ENCODE measurements at regions not wholly inside any gene's neighbourhood (a gene's known extent, or its start where the extent isn't known, plus 50 kb on each side); places are given as distances from the start of the nearest gene placed in this dataset.

DNA sequence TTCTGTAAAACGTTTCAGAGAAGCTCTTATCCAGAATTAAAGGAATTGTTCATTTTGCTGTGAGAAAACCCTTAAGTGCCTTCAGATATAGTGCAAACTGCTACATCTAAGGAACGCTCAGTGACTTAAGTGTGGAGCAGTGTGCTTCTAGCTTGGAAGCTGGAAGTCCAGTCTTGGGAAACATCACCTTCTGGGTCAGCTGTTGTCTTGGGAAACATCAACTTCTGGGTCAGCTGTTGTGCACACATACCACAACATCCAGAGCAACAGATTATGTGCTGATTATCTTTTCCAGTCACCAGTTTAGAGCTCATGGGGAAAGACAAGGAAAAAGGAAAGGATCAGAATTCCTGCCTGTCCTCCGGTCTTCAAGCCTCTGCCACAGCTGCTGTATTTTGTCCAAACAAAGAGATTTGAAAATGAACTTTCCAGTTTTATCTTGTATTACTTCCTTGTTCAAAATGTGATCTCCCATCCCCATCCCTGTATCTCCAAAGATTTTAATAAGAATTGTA, 713.6 kb downstream of the NSUN3 start:
- no peaks in the 10 kb centered on the region for H3K79me2 ChIP-seq (ENCODE audit: low read depth)
- H3K4me1 Mint-ChIP-seq: no peaks in the 10 kb centered on the region
- no peaks in the 10 kb centered on the region for H3F3A ChIP-seq (ENCODE audit: low read depth)
- no peaks in the 10 kb centered on the region for H3K36me3 Mint-ChIP-seq
- H3K36me3 ChIP-seq: no peaks in the 10 kb centered on the region
- no peak overlapping the region for H3K4me3 ChIP-seq
- no peaks in the 10 kb centered on the region for H3K4me1 ChIP-seq
- H3K9me3 Mint-ChIP-seq: no peaks in the 10 kb centered on the region
- H3K9ac ChIP-seq: no peak overlapping the region
- H3K27me3 ChIP-seq: no peaks in the 10 kb centered on the region
- H3K27me3 Mint-ChIP-seq (ENCODE audit: insufficient read depth, low read depth): no peaks in the 10 kb centered on the region
- TF ChIP-seq EZH2 (IDR thresholded peaks at IDR 0.05) (no peak), EZH2phosphoT487 (IDR thresholded peaks at IDR 0.05) (no peak)
- TF ChIP-seq, protein P1, sequence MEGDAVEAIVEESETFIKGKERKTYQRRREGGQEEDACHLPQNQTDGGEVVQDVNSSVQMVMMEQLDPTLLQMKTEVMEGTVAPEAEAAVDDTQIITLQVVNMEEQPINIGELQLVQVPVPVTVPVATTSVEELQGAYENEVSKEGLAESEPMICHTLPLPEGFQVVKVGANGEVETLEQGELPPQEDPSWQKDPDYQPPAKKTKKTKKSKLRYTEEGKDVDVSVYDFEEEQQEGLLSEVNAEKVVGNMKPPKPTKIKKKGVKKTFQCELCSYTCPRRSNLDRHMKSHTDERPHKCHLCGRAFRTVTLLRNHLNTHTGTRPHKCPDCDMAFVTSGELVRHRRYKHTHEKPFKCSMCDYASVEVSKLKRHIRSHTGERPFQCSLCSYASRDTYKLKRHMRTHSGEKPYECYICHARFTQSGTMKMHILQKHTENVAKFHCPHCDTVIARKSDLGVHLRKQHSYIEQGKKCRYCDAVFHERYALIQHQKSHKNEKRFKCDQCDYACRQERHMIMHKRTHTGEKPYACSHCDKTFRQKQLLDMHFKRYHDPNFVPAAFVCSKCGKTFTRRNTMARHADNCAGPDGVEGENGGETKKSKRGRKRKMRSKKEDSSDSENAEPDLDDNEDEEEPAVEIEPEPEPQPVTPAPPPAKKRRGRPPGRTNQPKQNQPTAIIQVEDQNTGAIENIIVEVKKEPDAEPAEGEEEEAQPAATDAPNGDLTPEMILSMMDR (IDR thresholded peaks at IDR 0.05): no peak
- H3K27ac ChIP-seq: no peak overlapping the region
- H3K27ac Mint-ChIP-seq: no peak overlapping the region
- H3K4me3 Mint-ChIP-seq: no peak overlapping the region
- no peak for DNase-seq (ENCODE audit: low spot score)
- no peak overlapping the region for H2AFZ ChIP-seq (replicated peaks)
- H3K9me3 ChIP-seq (ENCODE audit: low read depth): no peaks in the 10 kb centered on the region
- no peak overlapping the region for H3K4me2 ChIP-seq
- H4K20me1 ChIP-seq (ENCODE audit: low read depth): no peaks in the 10 kb centered on the region

DNA sequence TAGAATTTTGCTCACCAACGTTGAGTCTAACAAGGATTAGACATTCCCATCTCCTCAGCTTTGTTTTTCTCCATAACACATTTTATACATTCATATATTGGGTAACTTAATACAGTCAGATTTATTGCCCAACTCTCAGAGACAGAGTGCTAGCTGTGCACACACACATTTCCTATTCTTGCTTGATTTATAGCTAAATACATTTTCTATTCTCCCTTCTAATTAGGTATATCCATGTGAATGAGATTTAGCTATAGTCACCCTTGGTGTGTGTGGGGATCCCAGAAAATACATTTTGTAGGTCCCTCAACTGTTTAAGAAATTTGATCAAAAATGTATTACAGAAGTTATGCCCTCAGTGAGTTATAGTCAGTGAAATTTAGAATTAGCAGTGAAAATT, 715.4 kb downstream of the NSUN3 start:
- no peak for DNase-seq (ENCODE audit: low spot score)
- H3K36me3 Mint-ChIP-seq: no peaks in the 10 kb centered on the region
- Histone ChIP-seq H3K27ac (no peak overlapping the region), H3K4me2 (no peak overlapping the region), H4K20me1 (ENCODE audit: low read depth) (no peaks in the 10 kb centered on the region), H3K4me1 (no peaks in the 10 kb centered on the region), H3K36me3 (no peaks in the 10 kb centered on the region), H3K9me3 (ENCODE audit: low read depth) (no peaks in the 10 kb centered on the region), H3K4me3 (no peak overlapping the region), H2AFZ (replicated peaks) (no peak overlapping the region), H3K9ac (no peak overlapping the region), H3K79me2 (ENCODE audit: low read depth) (no peaks in the 10 kb centered on the region), H3F3A (ENCODE audit: low read depth) (no peaks in the 10 kb centered on the region), H3K27me3 (no peaks in the 10 kb centered on the region)
- H3K4me1 Mint-ChIP-seq: no peaks in the 10 kb centered on the region
- H3K4me3 Mint-ChIP-seq: no peak overlapping the region
- TF ChIP-seq EZH2 (IDR thresholded peaks at IDR 0.05) (no peak), EZH2phosphoT487 (IDR thresholded peaks at IDR 0.05) (no peak)
- TF ChIP-seq, protein P1 (IDR thresholded peaks at IDR 0.05): no peak
- no peaks in the 10 kb centered on the region for H3K9me3 Mint-ChIP-seq
- no peaks in the 10 kb centered on the region for H3K27me3 Mint-ChIP-seq (ENCODE audit: insufficient read depth, low read depth)
- no peak overlapping the region for H3K27ac Mint-ChIP-seq

- H3K4me3 ChIP-seq: no peak overlapping the region
- Mint-ChIP-seq H3K4me3 (no peak overlapping the region), H3K9me3 (no peaks in the 10 kb centered on the region), H3K27ac (no peak overlapping the region), H3K27me3 (ENCODE audit: insufficient read depth, low read depth) (no peaks in the 10 kb centered on the region), H3K36me3 (no peaks in the 10 kb centered on the region), H3K4me1 (no peaks in the 10 kb centered on the region)
- no peaks in the 10 kb centered on the region for H3F3A ChIP-seq (ENCODE audit: low read depth)
- TF ChIP-seq EZH2phosphoT487 (IDR thresholded peaks at IDR 0.05): no peak
- no peak for TF ChIP-seq EZH2 (IDR thresholded peaks at IDR 0.05)
- TF ChIP-seq, protein P1 (IDR thresholded peaks at IDR 0.05): no peak
- H3K27me3 ChIP-seq: no peaks in the 10 kb centered on the region
- H2AFZ ChIP-seq (replicated peaks): no peak overlapping the region
- no peak overlapping the region for H3K27ac ChIP-seq
- no peaks in the 10 kb centered on the region for H3K79me2 ChIP-seq (ENCODE audit: low read depth)
- no peaks in the 10 kb centered on the region for H3K36me3 ChIP-seq
- H3K4me2 ChIP-seq: no peak overlapping the region
- H3K9me3 ChIP-seq (ENCODE audit: low read depth): no peaks in the 10 kb centered on the region
- H3K4me1 ChIP-seq: no peaks in the 10 kb centered on the region
- no peaks in the 10 kb centered on the region for H4K20me1 ChIP-seq (ENCODE audit: low read depth)
- H3K9ac ChIP-seq: no peak overlapping the region
- no peak for DNase-seq (ENCODE audit: low spot score)
These were observed 716.1 kb downstream of the NSUN3 start for GRCh38 chr3:94778814-94779494.

All from neural progenitor cell (in vitro differentiated cells).